ENCODE measurements at regions not wholly inside any gene's neighbourhood (a gene's known extent, or its start where the extent isn't known, plus 50 kb on each side); places are given as distances from the start of the nearest gene placed in this dataset.

- DNase-seq: peak in 1 of 5 donors; percentile 44
- Histone ChIP-seq H3K9me3 (ENCODE audit: control insufficient read depth in 2 of 3, insufficient read depth in 1 of 3, low read length in 3 of 3) (no peaks in the 10 kb centered on the region), H3K9ac (ENCODE audit: low read length in 3 of 3) (no peak overlapping the region), H3K36me3 (ENCODE audit: control insufficient read depth in 2 of 3, insufficient read depth in 3 of 3, low read length in 3 of 3) (no peaks in the 10 kb centered on the region), H3K4me3 (ENCODE audit: low read length in 3 of 3) (no peak overlapping the region), H3K4me1 (ENCODE audit: control insufficient read depth in 2 of 3, insufficient read depth in 2 of 3, low read depth in 1 of 3, low read length in 3 of 3) (no peaks in the 10 kb centered on the region), H3K27ac (ENCODE audit: low read depth in 2 of 2, low read length in 2 of 2) (no peak overlapping the region), H3K27me3 (ENCODE audit: control insufficient read depth, insufficient read depth, low read length) (no peaks in the 10 kb centered on the region)
- intact Hi-C loops (cut with DNase I): no loop called here
- no peak for TF ChIP-seq CTCF (IDR thresholded peaks at IDR 0.05; ENCODE audit: borderline replicate concordance, extremely low read depth, insufficient read depth)
- no peak for FAIRE-seq
Observed at GRCh38 chr17:26765860-26766709, 527.8 kb upstream of the WSB1 start.

GRCh38 chr17:26766743-26767142, 527.2 kb upstream of the WSB1 start:
- DNase-seq: peak in 1 of 5 donors; percentile 21
- no peak for TF ChIP-seq CTCF (IDR thresholded peaks at IDR 0.05; ENCODE audit: borderline replicate concordance, extremely low read depth, insufficient read depth)
- H3K9ac ChIP-seq (ENCODE audit: low read length in 3 of 3): no peak overlapping the region
- no peak overlapping the region for H3K4me3 ChIP-seq (ENCODE audit: low read length in 3 of 3)
- H3K4me1 ChIP-seq (ENCODE audit: control insufficient read depth in 2 of 3, insufficient read depth in 2 of 3, low read depth in 1 of 3, low read length in 3 of 3): no peaks in the 10 kb centered on the region
- no peak overlapping the region for H3K27ac ChIP-seq (ENCODE audit: low read depth in 2 of 2, low read length in 2 of 2)
- H3K9me3 ChIP-seq (ENCODE audit: control insufficient read depth in 2 of 3, insufficient read depth in 1 of 3, low read length in 3 of 3): no peaks in the 10 kb centered on the region
- no peak for FAIRE-seq
- H3K36me3 ChIP-seq (ENCODE audit: control insufficient read depth in 2 of 3, insufficient read depth in 3 of 3, low read length in 3 of 3): no peaks in the 10 kb centered on the region
- intact Hi-C loops (cut with DNase I): no loop called here
- no peaks in the 10 kb centered on the region for H3K27me3 ChIP-seq (ENCODE audit: control insufficient read depth, insufficient read depth, low read length)

- no peak for FAIRE-seq
- intact Hi-C loops (cut with DNase I): no loop called here
- no peaks in the 10 kb centered on the region for H3K36me3 ChIP-seq (ENCODE audit: control insufficient read depth in 2 of 3, insufficient read depth in 3 of 3, low read length in 3 of 3)
Observed at GRCh38 chr17:26773189-26774188, 520.4 kb upstream of the WSB1 start.

More at GRCh38 chr17:26773189-26774188, 520.4 kb upstream of the WSB1 start:
- Histone ChIP-seq H3K9ac (ENCODE audit: low read length in 3 of 3) (no peak overlapping the region), H3K4me1 (ENCODE audit: control insufficient read depth in 2 of 3, insufficient read depth in 2 of 3, low read depth in 1 of 3, low read length in 3 of 3) (no peaks in the 10 kb centered on the region), H3K9me3 (ENCODE audit: control insufficient read depth in 2 of 3, insufficient read depth in 1 of 3, low read length in 3 of 3) (no peaks in the 10 kb centered on the region), H3K27ac (ENCODE audit: low read depth in 2 of 2, low read length in 2 of 2) (no peak overlapping the region), H3K27me3 (ENCODE audit: control insufficient read depth, insufficient read depth, low read length) (no peaks in the 10 kb centered on the region), H3K4me3 (ENCODE audit: low read length in 3 of 3) (no peak overlapping the region)
- no peak for TF ChIP-seq CTCF (IDR thresholded peaks at IDR 0.05; ENCODE audit: borderline replicate concordance, extremely low read depth, insufficient read depth)
- peak in 2 of 5 donors; percentile 19 to 51 for DNase-seq

Data from kidney (tissue), 13 donors.